Endothelial cell of umbilical vein (primary cell): ENCODE measurements at regions not wholly inside any gene's neighbourhood (a gene's known extent, or its start where the extent isn't known, plus 50 kb on each side); places are given as distances from the start of the nearest gene placed in this dataset.

Experiments
- CTCF ChIP-seq, 2 donors: IDR thresholded peaks; 1 replicate in 1 of 2; 2 replicates in 1 of 2; pipeline ENCODE4 v1.5.1; 2011; ENCODE audit warnings: low read length in 2 of 2, mild to moderate bottlenecking in 2 of 2, moderate library complexity in 2 of 2, control low read depth in 1 of 2, inconsistent platforms in 1 of 2, low read depth in 1 of 2; ENCODE audit not compliant: insufficient read depth in 1 of 2; ENCODE audit errors: extremely low read depth in 1 of 2
- MYC ChIP-seq: IDR thresholded peaks from one replicate; pipeline ENCODE4 v1.6.1; 2011; ENCODE audit warnings: mild to moderate bottlenecking, low read depth, low read length
- POLR2A ChIP-seq: IDR thresholded peaks from 2 replicates; pipeline ENCODE4 v1.6.1; 2012; ENCODE audit warnings: low read depth, mild to moderate bottlenecking, control low read depth, low read length
- POLR2AphosphoS5 ChIP-seq: IDR thresholded peaks from 2 replicates; pipeline ENCODE4 v1.6.1; 2012; ENCODE audit warnings: low read depth, mild to moderate bottlenecking, control low read depth, low read length, moderate library complexity; ENCODE audit not compliant: insufficient read depth

- TF ChIP-seq POLR2AphosphoS5 (no peak), POLR2A (no peak), MYC (no peak), CTCF (IDR thresholded peaks at IDR 0.05; ENCODE audit: extremely low read depth in 1 of 2, insufficient read depth in 1 of 2, low read depth in 1 of 2, low read length in 2 of 2) (no peak)
Observed at GRCh38 chr4:3829956-3830773, 64.0 kb downstream of the ADRA2C start.
